ENCODE measurements at regions not wholly inside any gene's neighbourhood (a gene's known extent, or its start where the extent isn't known, plus 50 kb on each side); places are given as distances from the start of the nearest gene placed in this dataset.

DNA sequence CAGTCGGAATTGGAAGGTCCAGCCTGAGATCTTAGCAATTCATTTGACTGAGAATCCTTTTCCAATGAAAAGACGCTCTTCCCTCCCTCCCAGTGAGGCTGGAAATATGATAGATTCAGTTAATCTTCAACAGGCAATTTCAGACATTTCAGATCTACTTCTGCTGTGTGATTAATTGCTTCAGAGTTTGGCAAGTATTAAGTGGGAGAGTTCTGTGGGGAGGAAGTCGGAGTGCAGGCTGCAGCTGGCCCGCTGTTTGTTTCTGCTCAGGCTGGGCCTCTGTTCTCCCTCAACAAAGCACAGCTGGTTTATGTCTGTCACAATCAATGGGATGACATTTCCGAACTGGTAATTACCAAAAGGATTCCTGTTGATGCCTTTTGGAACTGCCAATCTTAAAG lies 178.2 kb downstream of the NDFIP2 start:
- no peaks in the 10 kb centered on the region for H3K27me3 ChIP-seq

DNA sequence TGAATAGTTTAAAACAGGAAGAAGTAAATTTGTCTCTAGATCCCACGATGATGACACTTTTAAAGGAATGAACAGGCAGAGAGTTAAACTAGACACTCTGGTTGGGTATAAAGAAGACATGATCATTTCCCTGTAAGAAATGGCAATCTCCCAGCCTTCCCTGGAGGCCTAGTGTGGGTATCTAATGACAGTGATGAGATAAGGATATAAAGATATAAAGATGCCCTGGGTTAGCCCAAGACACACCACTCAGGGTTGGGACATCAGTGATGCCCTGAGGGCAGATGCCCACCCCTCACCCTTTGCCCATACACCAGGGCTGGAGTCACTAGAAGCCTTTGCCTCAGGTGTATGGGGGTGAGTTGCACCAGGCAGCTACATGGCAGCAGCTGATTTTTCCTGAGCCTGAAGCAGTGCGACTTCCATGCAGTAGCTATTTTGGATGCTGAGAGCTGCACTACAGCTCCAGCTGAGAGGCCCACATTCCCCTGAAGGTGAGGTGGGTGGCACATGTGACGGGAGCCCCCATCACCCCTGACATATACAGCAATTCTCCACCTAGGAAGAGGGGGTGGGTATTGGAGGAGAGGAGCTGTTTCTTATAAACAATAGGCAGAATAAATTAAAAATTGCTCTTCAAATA lies 177.5 kb downstream of the NDFIP2 start:
- TF ChIP-seq, protein P1, sequence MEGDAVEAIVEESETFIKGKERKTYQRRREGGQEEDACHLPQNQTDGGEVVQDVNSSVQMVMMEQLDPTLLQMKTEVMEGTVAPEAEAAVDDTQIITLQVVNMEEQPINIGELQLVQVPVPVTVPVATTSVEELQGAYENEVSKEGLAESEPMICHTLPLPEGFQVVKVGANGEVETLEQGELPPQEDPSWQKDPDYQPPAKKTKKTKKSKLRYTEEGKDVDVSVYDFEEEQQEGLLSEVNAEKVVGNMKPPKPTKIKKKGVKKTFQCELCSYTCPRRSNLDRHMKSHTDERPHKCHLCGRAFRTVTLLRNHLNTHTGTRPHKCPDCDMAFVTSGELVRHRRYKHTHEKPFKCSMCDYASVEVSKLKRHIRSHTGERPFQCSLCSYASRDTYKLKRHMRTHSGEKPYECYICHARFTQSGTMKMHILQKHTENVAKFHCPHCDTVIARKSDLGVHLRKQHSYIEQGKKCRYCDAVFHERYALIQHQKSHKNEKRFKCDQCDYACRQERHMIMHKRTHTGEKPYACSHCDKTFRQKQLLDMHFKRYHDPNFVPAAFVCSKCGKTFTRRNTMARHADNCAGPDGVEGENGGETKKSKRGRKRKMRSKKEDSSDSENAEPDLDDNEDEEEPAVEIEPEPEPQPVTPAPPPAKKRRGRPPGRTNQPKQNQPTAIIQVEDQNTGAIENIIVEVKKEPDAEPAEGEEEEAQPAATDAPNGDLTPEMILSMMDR (IDR thresholded peaks at IDR 0.05), result no peak
- H3K4me1 ChIP-seq (ENCODE audit: control insufficient read depth in 1 of 2, insufficient read depth in 1 of 2, low read depth in 1 of 2, low read length in 1 of 2), result no peaks in the 10 kb centered on the region
- H3K4me3 ChIP-seq (ENCODE audit: low read depth in 1 of 2, low read length in 1 of 2), result no peak overlapping the region
- no peak overlapping the region for H3K27ac ChIP-seq
- no peaks in the 10 kb centered on the region for H3K36me3 ChIP-seq
- no peaks in the 10 kb centered on the region for H3K27me3 ChIP-seq
- H3K9me3 ChIP-seq, result no peaks in the 10 kb centered on the region

More for the DNA sequence above, 178.2 kb downstream of the NDFIP2 start:
- Histone ChIP-seq H3K9me3 (no peaks in the 10 kb centered on the region), H3K4me1 (ENCODE audit: control insufficient read depth in 1 of 2, insufficient read depth in 1 of 2, low read depth in 1 of 2, low read length in 1 of 2) (no peaks in the 10 kb centered on the region), H3K4me3 (ENCODE audit: low read depth in 1 of 2, low read length in 1 of 2) (no peak overlapping the region), H3K27ac (no peak overlapping the region), H3K36me3 (no peaks in the 10 kb centered on the region)
- TF ChIP-seq, protein P1 (IDR thresholded peaks at IDR 0.05), result no peak

DNA sequence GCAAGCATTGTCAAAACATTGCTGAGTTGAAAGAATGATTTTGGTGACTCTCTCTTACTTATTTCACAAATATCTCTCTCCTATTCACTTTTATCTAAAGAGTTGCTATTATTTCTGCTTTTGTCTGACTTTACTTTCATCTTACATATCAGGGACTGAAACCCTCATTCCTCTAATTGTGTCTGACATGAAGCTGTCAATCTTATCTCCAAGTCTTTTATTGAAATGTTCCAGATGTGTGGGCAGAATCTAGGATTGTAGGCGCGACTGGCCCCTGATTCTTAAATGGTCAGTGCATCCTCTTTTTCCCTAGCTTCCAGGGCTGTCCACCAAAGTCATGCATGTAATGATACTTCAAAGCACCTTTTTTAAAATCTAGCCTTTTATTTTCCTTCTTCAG lies 174.6 kb downstream of the NDFIP2 start:
- H3K4me1 ChIP-seq (ENCODE audit: control insufficient read depth in 1 of 2, insufficient read depth in 1 of 2, low read depth in 1 of 2, low read length in 1 of 2), result no peaks in the 10 kb centered on the region
- no peaks in the 10 kb centered on the region for H3K9me3 ChIP-seq
- H3K27me3 ChIP-seq, result no peaks in the 10 kb centered on the region
- TF ChIP-seq, protein P1 (IDR thresholded peaks at IDR 0.05), result no peak
- H3K27ac ChIP-seq, result no peak overlapping the region
- H3K36me3 ChIP-seq, result no peaks in the 10 kb centered on the region
- no peak overlapping the region for H3K4me3 ChIP-seq (ENCODE audit: low read depth in 1 of 2, low read length in 1 of 2)

DNA sequence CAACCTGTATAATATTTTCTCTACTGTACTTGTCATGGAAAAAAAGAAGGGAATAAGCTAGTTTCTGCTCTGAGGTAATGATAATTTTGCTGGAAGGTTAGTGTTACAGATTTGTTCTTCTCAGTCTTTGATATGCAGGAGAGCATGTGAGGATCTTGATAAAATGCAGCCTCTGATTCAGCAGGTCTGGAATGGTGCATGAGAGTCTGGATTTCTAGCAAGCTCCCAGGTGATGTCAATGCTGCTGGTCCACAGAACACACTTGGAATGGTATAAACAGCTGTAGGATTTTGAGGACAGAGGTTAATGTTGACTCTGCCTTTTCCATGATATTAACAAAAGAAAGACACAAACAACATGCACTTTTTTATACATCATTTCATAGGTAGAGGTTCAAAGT lies 173.6 kb downstream of the NDFIP2 start:
- H3K4me3 ChIP-seq (ENCODE audit: low read depth in 1 of 2, low read length in 1 of 2), result no peak overlapping the region

DNA sequence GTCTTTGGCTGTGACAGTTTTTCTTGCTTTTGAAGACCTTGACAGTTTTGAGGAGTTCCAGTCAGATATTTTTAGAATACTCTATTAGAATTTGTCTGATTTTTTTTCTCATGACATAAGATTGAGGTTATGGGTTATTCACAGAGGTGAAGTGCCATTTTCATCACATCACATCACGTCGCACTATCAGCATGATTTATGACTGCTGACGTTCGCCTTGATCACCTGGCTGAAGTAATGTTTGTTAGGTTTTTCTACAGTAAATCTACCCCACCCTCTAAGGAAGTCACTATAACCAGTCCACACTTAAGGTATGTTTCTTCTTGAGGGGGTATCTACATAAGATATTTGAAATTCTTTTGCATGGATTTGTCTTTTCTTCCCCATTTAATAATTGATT lies 169.7 kb downstream of the NDFIP2 start:
- Histone ChIP-seq H3K27ac (no peak overlapping the region), H3K4me3 (ENCODE audit: low read depth in 1 of 2, low read length in 1 of 2) (no peak overlapping the region), H3K4me1 (ENCODE audit: control insufficient read depth in 1 of 2, insufficient read depth in 1 of 2, low read depth in 1 of 2, low read length in 1 of 2) (no peaks in the 10 kb centered on the region), H3K9me3 (no peaks in the 10 kb centered on the region), H3K36me3 (no peaks in the 10 kb centered on the region), H3K27me3 (no peaks in the 10 kb centered on the region)
- TF ChIP-seq, protein P1 (IDR thresholded peaks at IDR 0.05), result no peak

More for the DNA sequence above, 173.6 kb downstream of the NDFIP2 start:
- no peaks in the 10 kb centered on the region for H3K27me3 ChIP-seq
- no peaks in the 10 kb centered on the region for H3K36me3 ChIP-seq
- no peak overlapping the region for H3K27ac ChIP-seq
- no peaks in the 10 kb centered on the region for H3K4me1 ChIP-seq (ENCODE audit: control insufficient read depth in 1 of 2, insufficient read depth in 1 of 2, low read depth in 1 of 2, low read length in 1 of 2)
- TF ChIP-seq, protein P1 (IDR thresholded peaks at IDR 0.05), result no peak
- H3K9me3 ChIP-seq, result no peaks in the 10 kb centered on the region
